Heart left ventricle (tissue), 13 donors: ENCODE measurements at regions not wholly inside any gene's neighbourhood (a gene's known extent, or its start where the extent isn't known, plus 50 kb on each side); places are given as distances from the start of the nearest gene placed in this dataset.

Source experiments
- CTCF ChIP-seq, 12 donors: fragments of 200-600 bp; sonication (generic) in 4 of 12; IDR thresholded peaks; one replicate each; pipeline versions ENCODE4 v1.5.0 to v1.8.0; 2018 to 2022; ENCODE audit warnings: antibody characterized with exemption in 12 of 12, mild to moderate bottlenecking in 5 of 12
- POLR2A ChIP-seq, 2 donors: fragments of 450-650 bp; IDR thresholded peaks; one replicate each; pipeline ENCODE4 v1.6.1; 2017; ENCODE audit warnings: antibody characterized with exemption in 2 of 2, mild to moderate bottlenecking in 2 of 2, moderate library complexity in 2 of 2
- donor health status: ischemic (EF 13 %, LVEDD 7.1; RV severe dilation, severe dysfunction).
- donor health status: DM: no; HTN: yes; CAD: no.
- donor health status: DM: no; HTN: no; CAD: no.
- donor health status: ischemic (EF 25% LVEDD 6.9; RV normal size, moderate dysfunction).
- donor health status: ischemic (EF 25% LVEDD 5.7; RV mildly dilated, moderate dysfunction).
- donor health status: ischemic (EF 35%, LVEDD 5.7; RV mildly dilated, moderate dysfunction).
- donor health status: nonischemic (EF 11% LVEDD 7.7; RV severe dilation, severe dysfunction).
- donor health status: DM: yes; HTN: yes; CAD: no.
- donor health status: PGD.
- donor health status: ischemic (EF 29% LVEDD 5.4; RV normal size, mild dysfunction).
- donor health status: nonischemic (EF 23%, LVEDD 6.1; RV moderate dilation, normal function).

- TF ChIP-seq CTCF (IDR thresholded peaks at IDR 0.05) (peak; percentile 38 to 68 (median 57)), POLR2A (IDR thresholded peaks at IDR 0.05) (no peak)
Observed at GRCh38 chr2:16553226-16553625, 112.4 kb downstream of the CYRIA start.
